OCI-LY7 (cell line): ENCODE measurements at regions not wholly inside any gene's neighbourhood (a gene's known extent, or its start where the extent isn't known, plus 50 kb on each side); places are given as distances from the start of the nearest gene placed in this dataset.

ENCODE experiments used
- EZH2phosphoT487 ChIP-seq: fragments of 200-600 bp; sonication (generic); IDR thresholded peaks from 2 replicates; pipeline ENCODE4 v1.6.1; 2018; ENCODE audit warnings: low read depth, borderline replicate concordance, mild to moderate bottlenecking, mixed run types, antibody characterized with exemption, low read length, moderate library complexity, mixed read lengths
- TF ChIP-seq, protein P1 (sequence below): fragments of 200-600 bp; sonication (generic); conservative IDR thresholded peaks from 2 replicates; pipeline ENCODE4 v1.5.1; 2014; ENCODE audit warnings: mild to moderate bottlenecking, antibody characterized with exemption, low read length, moderate library complexity, mixed read lengths

DNA sequence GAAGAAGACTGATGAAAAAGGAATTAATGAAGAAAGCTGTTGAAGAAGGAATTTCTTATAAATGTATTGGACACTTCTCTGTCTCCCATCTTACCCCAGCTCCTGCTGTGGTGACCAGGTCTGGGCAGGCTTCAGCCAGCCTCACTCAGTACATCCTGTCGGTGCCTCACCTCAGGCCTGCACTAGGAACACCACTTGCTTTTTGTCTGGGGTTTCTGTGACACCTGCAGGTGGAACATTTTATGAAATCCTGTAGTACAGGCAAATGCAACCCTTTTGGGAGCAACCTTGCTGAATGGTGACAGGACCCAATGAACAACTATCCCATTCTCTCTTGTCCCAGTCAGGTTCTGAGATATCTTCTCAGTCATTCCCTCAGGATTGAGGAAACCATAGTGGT, 129.7 kb downstream of the PRDM13 start:
- TF ChIP-seq, protein P1, sequence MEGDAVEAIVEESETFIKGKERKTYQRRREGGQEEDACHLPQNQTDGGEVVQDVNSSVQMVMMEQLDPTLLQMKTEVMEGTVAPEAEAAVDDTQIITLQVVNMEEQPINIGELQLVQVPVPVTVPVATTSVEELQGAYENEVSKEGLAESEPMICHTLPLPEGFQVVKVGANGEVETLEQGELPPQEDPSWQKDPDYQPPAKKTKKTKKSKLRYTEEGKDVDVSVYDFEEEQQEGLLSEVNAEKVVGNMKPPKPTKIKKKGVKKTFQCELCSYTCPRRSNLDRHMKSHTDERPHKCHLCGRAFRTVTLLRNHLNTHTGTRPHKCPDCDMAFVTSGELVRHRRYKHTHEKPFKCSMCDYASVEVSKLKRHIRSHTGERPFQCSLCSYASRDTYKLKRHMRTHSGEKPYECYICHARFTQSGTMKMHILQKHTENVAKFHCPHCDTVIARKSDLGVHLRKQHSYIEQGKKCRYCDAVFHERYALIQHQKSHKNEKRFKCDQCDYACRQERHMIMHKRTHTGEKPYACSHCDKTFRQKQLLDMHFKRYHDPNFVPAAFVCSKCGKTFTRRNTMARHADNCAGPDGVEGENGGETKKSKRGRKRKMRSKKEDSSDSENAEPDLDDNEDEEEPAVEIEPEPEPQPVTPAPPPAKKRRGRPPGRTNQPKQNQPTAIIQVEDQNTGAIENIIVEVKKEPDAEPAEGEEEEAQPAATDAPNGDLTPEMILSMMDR: no peak
- TF ChIP-seq EZH2phosphoT487: no peak
